OCI-LY1 (cell line): ENCODE measurements at regions not wholly inside any gene's neighbourhood (a gene's known extent, or its start where the extent isn't known, plus 50 kb on each side); places are given as distances from the start of the nearest gene placed in this dataset.

Source experiments
- EZH2 ChIP-seq: fragments of 200-600 bp; sonication (generic), shearing (Covaris generic); IDR thresholded peaks from 2 replicates; pipeline ENCODE4 v1.8.0; 2017; ENCODE audit warnings: borderline replicate concordance, mixed run types, mild to moderate bottlenecking, antibody characterized with exemption, low read length, moderate library complexity, mixed read lengths
- TF ChIP-seq, protein P1 (sequence below): fragments of 200-600 bp; sonication (generic), shearing (Covaris generic); IDR thresholded peaks from 2 replicates; pipeline ENCODE4 v1.5.1; 2017; ENCODE audit warnings: mild to moderate bottlenecking, antibody characterized with exemption, low read length, moderate library complexity, mixed read lengths

DNA sequence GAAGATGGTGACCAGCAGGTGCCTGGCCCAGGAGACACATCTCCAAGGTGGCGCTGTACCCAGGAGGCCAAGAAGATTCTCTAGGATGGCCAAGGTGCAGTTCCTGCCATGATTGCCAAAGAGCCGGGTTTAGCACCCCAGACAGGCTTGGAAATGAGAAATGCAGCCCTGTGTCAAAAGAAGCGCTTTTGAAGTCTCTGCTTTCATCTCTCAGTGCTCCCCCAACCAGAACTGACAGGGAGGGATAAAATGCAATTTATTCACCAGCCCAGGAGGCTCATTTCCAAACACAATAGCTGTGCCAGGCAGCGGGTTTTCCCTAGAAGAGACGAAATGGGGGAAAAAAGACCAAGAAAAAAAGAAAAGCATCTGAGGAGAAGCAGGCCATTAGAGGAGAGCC lies 195.9 kb upstream of the NCAM1 start:
- TF ChIP-seq, protein P1, sequence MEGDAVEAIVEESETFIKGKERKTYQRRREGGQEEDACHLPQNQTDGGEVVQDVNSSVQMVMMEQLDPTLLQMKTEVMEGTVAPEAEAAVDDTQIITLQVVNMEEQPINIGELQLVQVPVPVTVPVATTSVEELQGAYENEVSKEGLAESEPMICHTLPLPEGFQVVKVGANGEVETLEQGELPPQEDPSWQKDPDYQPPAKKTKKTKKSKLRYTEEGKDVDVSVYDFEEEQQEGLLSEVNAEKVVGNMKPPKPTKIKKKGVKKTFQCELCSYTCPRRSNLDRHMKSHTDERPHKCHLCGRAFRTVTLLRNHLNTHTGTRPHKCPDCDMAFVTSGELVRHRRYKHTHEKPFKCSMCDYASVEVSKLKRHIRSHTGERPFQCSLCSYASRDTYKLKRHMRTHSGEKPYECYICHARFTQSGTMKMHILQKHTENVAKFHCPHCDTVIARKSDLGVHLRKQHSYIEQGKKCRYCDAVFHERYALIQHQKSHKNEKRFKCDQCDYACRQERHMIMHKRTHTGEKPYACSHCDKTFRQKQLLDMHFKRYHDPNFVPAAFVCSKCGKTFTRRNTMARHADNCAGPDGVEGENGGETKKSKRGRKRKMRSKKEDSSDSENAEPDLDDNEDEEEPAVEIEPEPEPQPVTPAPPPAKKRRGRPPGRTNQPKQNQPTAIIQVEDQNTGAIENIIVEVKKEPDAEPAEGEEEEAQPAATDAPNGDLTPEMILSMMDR: no peak
- TF ChIP-seq EZH2: no peak
